ENCODE measurements at regions not wholly inside any gene's neighbourhood (a gene's known extent, or its start where the extent isn't known, plus 50 kb on each side); places are given as distances from the start of the nearest gene placed in this dataset.

GRCh38 chr2:57314682-57315081, 731.9 kb upstream of the VRK2 start:
- TF ChIP-seq CTCF (IDR thresholded peaks at IDR 0.05) (no peak), RFX5 (IDR thresholded peaks at IDR 0.05; ENCODE audit: low read length) (no peak), USF2 (IDR thresholded peaks at IDR 0.05; ENCODE audit: borderline replicate concordance, low read depth, low read length) (no peak), IRF3 (IDR thresholded peaks at IDR 0.05; ENCODE audit: low read depth, low read length) (no peak), CHD2 (IDR thresholded peaks at IDR 0.05; ENCODE audit: low read length, partially characterized antibody) (no peak), FOXJ3 (CRISPR knock-in tag; IDR thresholded peaks at IDR 0.05) (no peak), MXI1 (IDR thresholded peaks at IDR 0.05; ENCODE audit: low read depth, low read length) (no peak), EP300 (IDR thresholded peaks at IDR 0.05; ENCODE audit: borderline replicate concordance in 1 of 2, low read depth in 1 of 2, low read length in 1 of 2) (no peak), POLR2AphosphoS5 (IDR thresholded peaks at IDR 0.05; ENCODE audit: low read depth, low read length) (no peak), MAX (IDR thresholded peaks at IDR 0.05; ENCODE audit: low read depth) (no peak), REST (IDR thresholded peaks at IDR 0.05; ENCODE audit: low read depth, low read length) (no peak), RAD21 (IDR thresholded peaks at IDR 0.05; ENCODE audit: low read length) (no peak), YY1 (IDR thresholded peaks at IDR 0.05; ENCODE audit: low read depth) (no peak)
